Activated T-cell treated with anti-CD3 and anti-CD28 coated beads for 24 hours (primary cell): ENCODE measurements at regions not wholly inside any gene's neighbourhood (a gene's known extent, or its start where the extent isn't known, plus 50 kb on each side); places are given as distances from the start of the nearest gene placed in this dataset.
A peak's percentile ranks its signal among the peaks of the same experiment; 100 is the strongest.
"Not testable (repeated sequence)": the region's sequence is repeated elsewhere in the genome, so short reads cannot be mapped to it uniquely, and the experiment has no call there.

Experiments used
- DNase-seq: peaks from one replicate; pipeline ENCODE4 v3.0.0-alpha.2; 2020; ENCODE audit warnings: low read depth

GRCh38 chr1:206312274-206312665 is 108.9 kb downstream of the SRGAP2 start:
- not testable (repeated sequence) for DNase-seq

- DNase-seq, result not testable (repeated sequence)
Observed at GRCh38 chr1:206314951-206315636, 111.8 kb downstream of the SRGAP2 start.

- DNase-seq, result not testable (repeated sequence)
Observed at GRCh38 chr1:206316901-206317300, 113.6 kb downstream of the SRGAP2 start.

GRCh38 chr1:206317878-206318514 is 114.7 kb downstream of the SRGAP2 start:
- DNase-seq, result not testable (repeated sequence)

GRCh38 chr1:206320227-206320626 is 116.9 kb downstream of the SRGAP2 start:
- DNase-seq, result not testable (repeated sequence)

- DNase-seq, result not testable (repeated sequence)
Observed at GRCh38 chr1:206326159-206326939, 123.0 kb downstream of the SRGAP2 start.

GRCh38 chr1:206331597-206331996 is 128.3 kb downstream of the SRGAP2 start:
- DNase-seq, result not testable (repeated sequence)

GRCh38 chr1:206333316-206333715 is 130.0 kb downstream of the SRGAP2 start:
- not testable (repeated sequence) for DNase-seq

GRCh38 chr1:206333897-206334296 is 130.6 kb downstream of the SRGAP2 start:
- not testable (repeated sequence) for DNase-seq

GRCh38 chr1:206334481-206334880 is 131.1 kb downstream of the SRGAP2 start:
- DNase-seq, result not testable (repeated sequence)

GRCh38 chr1:206335162-206335561 is 131.8 kb downstream of the SRGAP2 start:
- DNase-seq, result not testable (repeated sequence)

GRCh38 chr1:206335875-206336846 is 132.8 kb downstream of the SRGAP2 start:
- not testable (repeated sequence) for DNase-seq

GRCh38 chr1:206337024-206337423 is 133.3 kb upstream of the IKBKE start:
- not testable (repeated sequence) for DNase-seq

- not testable (repeated sequence) for DNase-seq
Observed at GRCh38 chr1:206350493-206351275, 119.6 kb upstream of the IKBKE start.

GRCh38 chr1:206351276-206352052 is 118.8 kb upstream of the IKBKE start:
- DNase-seq, result not testable (repeated sequence)

- DNase-seq, result peak; percentile 1
Observed at GRCh38 chr1:206356310-206356709, 114.0 kb upstream of the IKBKE start.

GRCh38 chr1:206357962-206358361 is 112.3 kb upstream of the IKBKE start:
- DNase-seq, result peak; percentile 16

GRCh38 chr1:206358771-206359170 is 111.5 kb upstream of the IKBKE start:
- DNase-seq, result not testable (repeated sequence)

- not testable (repeated sequence) for DNase-seq
Observed at GRCh38 chr1:206359377-206359776, 110.9 kb upstream of the IKBKE start.
